ENCODE measurements at regions not wholly inside any gene's neighbourhood (a gene's known extent, or its start where the extent isn't known, plus 50 kb on each side); places are given as distances from the start of the nearest gene placed in this dataset.
"Not testable (repeated sequence)": the region's sequence is repeated elsewhere in the genome, so short reads cannot be mapped to it uniquely, and the experiment has no call there.

GRCh38 chr3:26422415-26422814 is 200.2 kb upstream of the LRRC3B start:
- DNase-seq = no peak

- DNase-seq = no peak
These were observed 197.5 kb upstream of the LRRC3B start for GRCh38 chr3:26425076-26425475.

- DNase-seq = no peak
These were observed 193.6 kb upstream of the LRRC3B start for GRCh38 chr3:26428992-26429391.

- DNase-seq = no peak
These were observed 184.9 kb upstream of the LRRC3B start for GRCh38 chr3:26437678-26438077.

- DNase-seq = no peak
These were observed 184.1 kb upstream of the LRRC3B start for GRCh38 chr3:26438325-26438940.

GRCh38 chr3:26438981-26439884 is 183.3 kb upstream of the LRRC3B start:
- no peak for DNase-seq

- no peak for DNase-seq
These were observed 172.6 kb upstream of the LRRC3B start for GRCh38 chr3:26449996-26450395.

- DNase-seq = no peak
These were observed 170.2 kb upstream of the LRRC3B start for GRCh38 chr3:26452363-26452762.

GRCh38 chr3:26460985-26461384 is 161.6 kb upstream of the LRRC3B start:
- DNase-seq = no peak

- no peak for DNase-seq
These were observed 150.2 kb upstream of the LRRC3B start for GRCh38 chr3:26472345-26472744.

- no peak for DNase-seq
These were observed 147.9 kb upstream of the LRRC3B start for GRCh38 chr3:26474706-26475105.

GRCh38 chr3:26480377-26480776 is 142.2 kb upstream of the LRRC3B start:
- DNase-seq = no peak

- DNase-seq = no peak
These were observed 138.4 kb upstream of the LRRC3B start for GRCh38 chr3:26484140-26484539.

GRCh38 chr3:26498271-26498670 is 124.3 kb upstream of the LRRC3B start:
- DNase-seq = no peak

- DNase-seq = no peak
These were observed 117.2 kb upstream of the LRRC3B start for GRCh38 chr3:26505399-26505798.

- DNase-seq = not testable (repeated sequence)
These were observed 108.0 kb upstream of the LRRC3B start for GRCh38 chr3:26514445-26515029.

GRCh38 chr3:26515351-26515750 is 107.2 kb upstream of the LRRC3B start:
- no peak for DNase-seq

GRCh38 chr3:26521261-26521660 is 101.3 kb upstream of the LRRC3B start:
- no peak for DNase-seq

- DNase-seq = no peak
These were observed 99.7 kb upstream of the LRRC3B start for GRCh38 chr3:26522919-26523318.

GRCh38 chr3:26525013-26525412 is 97.6 kb upstream of the LRRC3B start:
- DNase-seq = no peak

- no peak for DNase-seq
These were observed 87.4 kb upstream of the LRRC3B start for GRCh38 chr3:26535151-26535550.

- no peak for DNase-seq
These were observed 85.6 kb upstream of the LRRC3B start for GRCh38 chr3:26536955-26537354.

- DNase-seq = no peak
These were observed 72.2 kb upstream of the LRRC3B start for GRCh38 chr3:26550413-26550812.

- DNase-seq = no peak
These were observed 65.9 kb upstream of the LRRC3B start for GRCh38 chr3:26556637-26557036.
